K562 (cell line): ENCODE measurements at regions not wholly inside any gene's neighbourhood (a gene's known extent, or its start where the extent isn't known, plus 50 kb on each side); places are given as distances from the start of the nearest gene placed in this dataset.

ENCODE experiments used
- ATAC-seq: fragments of 200-7000 bp; cut with Tn5 transposase; 3 replicates; pipeline ENCODE4 v1.9.1; 2020; ENCODE audit warnings: moderate library complexity
- BruUV-seq: library from RNA; stranded (reverse); fragments of 400-500 nt; replicated peaks from 2 replicates; lab custom pipeline; 2021; lab: Mats Ljungman, UMichigan
- CTCF ChIA-PET: fragments of 300-600 bp; formaldehyde crosslinking; extraction: SDS; loops from one replicate; lab custom pipeline; 2021; ENCODE audit warnings: low intra/inter-chr PET ratio; lab: Yijun Ruan, JAX
- POLR2A ChIA-PET: fragments of 300-600, 350-650 bp; sonication (Branson Sonifier 250); formaldehyde crosslinking; extraction: SDS; loops from one replicate; lab custom pipeline; 2021; ENCODE audit warnings: antibody characterized with exemption, inconsistent platforms; lab: Yijun Ruan, JAX
- DNase-seq, 4 experiments: peaks; one replicate each; pipeline versions ENCODE4 v3.0.0 to v3.0.0-alpha.2; 2011 to 2018; ENCODE audit warnings: low spot score in 3 of 4, mixed read lengths in 3 of 4; ENCODE audit errors: extremely low read depth in 1 of 4
- FAIRE-seq: peaks from 2 replicates; lab custom pipeline; 2011; peaks lifted over from hg19 to GRCh38; lab: Jason Lieb, UNC
- H2AFZ ChIP-seq: 2 replicates; pipeline ENCODE4 v1.6.0; 2011; ENCODE audit warnings: low read depth, low read length, control low read depth, inconsistent platforms
- H3K27ac ChIP-seq: fragments of 200-600 bp; 3 replicates; pipeline ENCODE4 v1.8.0; 2011; ENCODE audit warnings: low read depth, mild to moderate bottlenecking, control low read depth, inconsistent platforms, low read length, moderate library complexity, mixed read lengths; ENCODE audit errors: extremely low read depth
- H3K27me3 ChIP-seq, 2 experiments: fragments of 300-600 bp in 1 of 2; 2 replicates in 1 of 2; 3 replicates in 1 of 2; pipeline versions ENCODE4 v1.6.0 to v1.8.0; 2011; ENCODE audit warnings: inconsistent platforms in 2 of 2, low read length in 2 of 2, mild to moderate bottlenecking in 1 of 2, mixed read lengths in 1 of 2, moderate library complexity in 1 of 2; ENCODE audit not compliant: control insufficient read depth in 2 of 2, insufficient read depth in 2 of 2
- H3K36me3 ChIP-seq: fragments of 300-600 bp; 3 replicates; pipeline ENCODE4 v1.8.0; 2011; ENCODE audit warnings: mild to moderate bottlenecking, low read length, inconsistent platforms; ENCODE audit not compliant: control insufficient read depth, insufficient read depth
- H3K4me1 ChIP-seq, 2 experiments: fragments of 200-600 bp in 1 of 2; replicated peaks in 1 of 2; 2 replicates in 1 of 2; 3 replicates in 1 of 2; pipeline versions ENCODE4 v1.5.1 to v1.8.0; 2011; ENCODE audit warnings: inconsistent platforms in 2 of 2, low read length in 2 of 2, mild to moderate bottlenecking in 1 of 2, mixed read lengths in 1 of 2, moderate library complexity in 1 of 2; ENCODE audit not compliant: control insufficient read depth in 2 of 2, insufficient read depth in 2 of 2
- H3K4me2 ChIP-seq: 2 replicates; pipeline ENCODE4 v1.6.1; 2011; ENCODE audit warnings: low read length, control low read depth, inconsistent platforms, mixed read lengths; ENCODE audit not compliant: insufficient read depth
- H3K4me3 ChIP-seq: fragments of 200-600 bp; sonication (generic), shearing (Covaris generic); 2 replicates; pipeline ENCODE4 v1.5.1; 2016; ENCODE audit warnings: control low read depth, inconsistent platforms
- H3K79me2 ChIP-seq: fragments of 200-600 bp; 3 replicates; pipeline ENCODE4 v1.8.0; 2011; ENCODE audit warnings: low read length, inconsistent platforms; ENCODE audit not compliant: control insufficient read depth, insufficient read depth
- H3K9ac ChIP-seq, 2 experiments: 2 replicates each; pipeline versions ENCODE4 v1.6.0 to v1.6.1; 2011; ENCODE audit warnings: low read depth in 2 of 2, low read length in 2 of 2, control low read depth in 1 of 2, inconsistent platforms in 1 of 2, mild to moderate bottlenecking in 1 of 2, mixed read lengths in 1 of 2; ENCODE audit not compliant: insufficient read depth in 1 of 2
- H3K9me1 ChIP-seq: one replicate; pipeline ENCODE4 v1.6.0; 2011; ENCODE audit warnings: inconsistent platforms, mild to moderate bottlenecking, low read length, moderate library complexity; ENCODE audit not compliant: control insufficient read depth, insufficient read depth
- H3K9me3 ChIP-seq: replicated peaks from 2 replicates; pipeline ENCODE4 v1.5.1; 2011; ENCODE audit warnings: low read depth, low read length, inconsistent platforms; ENCODE audit not compliant: control insufficient read depth, insufficient read depth
- H4K20me1 ChIP-seq: replicated peaks from 2 replicates; pipeline ENCODE4 v1.6.1; 2011; ENCODE audit warnings: low read length, inconsistent platforms, mixed read lengths; ENCODE audit not compliant: control insufficient read depth, insufficient read depth
- MIER1 ChIP-seq: fragments of 450-650 bp; IDR thresholded peaks from 2 replicates; pipeline ENCODE4 v1.6.1; 2016; ENCODE audit warnings: antibody characterized with exemption, mild to moderate bottlenecking, low read depth
- PTTG1 ChIP-seq: fragments of 450-650 bp; IDR thresholded peaks from 2 replicates; pipeline ENCODE4 v1.6.1; 2016; ENCODE audit warnings: low read depth, mild to moderate bottlenecking, missing genetic modification characterization, missing compliant biosample characterization
- SFPQ ChIP-seq: fragments of 200-400 bp; formaldehyde crosslinking; IDR thresholded peaks from 2 replicates; pipeline ENCODE4 v1.6.1; 2017; ENCODE audit warnings: mild to moderate bottlenecking, low read depth, low read length, moderate library complexity
- SMARCB1 ChIP-seq: IDR thresholded peaks from 2 replicates; pipeline ENCODE4 v1.6.1; 2011; ENCODE audit warnings: improper control_type of control experiment, low read depth; ENCODE audit not compliant: insufficient read length
- SREBF2 ChIP-seq: sonication (generic); formaldehyde crosslinking; IDR thresholded peaks from 2 replicates; pipeline ENCODE4 v1.4.0; 2020; ENCODE audit warnings: mild to moderate bottlenecking, missing genetic modification reagents
- ZNF780A ChIP-seq: fragments of 250-450 bp; sonication (Bioruptor Pico); IDR thresholded peaks from 2 replicates; pipeline ENCODE4 v1.5.0; 2021; ENCODE audit warnings: mild to moderate bottlenecking
- WGBS: fragments of 100-300 bp; shearing (Covaris generic); methylation state at CpG from one replicate; pipeline ENCODE4 v1.1.6; 2016; ENCODE audit warnings: low coverage, mixed read lengths; ENCODE audit not compliant: insufficient coverage; ENCODE audit errors: missing lambda C conversion rate; 5-methylcytosine and 5-hydroxymethylcytosine counted together
- in situ Hi-C: fragments of 300-500 bp; cut with MboI; formaldehyde crosslinking; loops from 4 replicates; pipeline ENCODE4 v1.15.0; 2018; ENCODE audit warnings: inconsistent platforms, mixed read lengths
- intact Hi-C: fragments of 100-400 bp; cut with micrococcal nuclease; formaldehyde crosslinking; loops from 2 replicates; pipeline ENCODE4 v1.14.2; 2022

GRCh38 chr9:78607853-78608252, 310.9 kb downstream of the PSAT1 start:
- H3K9me3 ChIP-seq, result no peaks in the 10 kb centered on the region
- H3K9ac ChIP-seq, result no peak overlapping the region
- no peaks in the 10 kb centered on the region for H3K36me3 ChIP-seq
- no peak for ATAC-seq
- no peaks in the 10 kb centered on the region for H3K9me1 ChIP-seq
- WGBS, result 0% methylated on average over 5 of the region's 5 CpGs
- TF ChIP-seq SMARCB1, result no peak
- TF ChIP-seq SFPQ, result no peak
- TF ChIP-seq MIER1, result no peak
- TF ChIP-seq ZNF780A, result no peak
- no peak for TF ChIP-seq PTTG1
- TF ChIP-seq SREBF2 (CRISPR knock-in tag), result no peak
- H3K27ac ChIP-seq, result no peak overlapping the region
- H3K79me2 ChIP-seq, result no peaks in the 10 kb centered on the region
- H3K27me3 ChIP-seq, result no peaks in the 10 kb centered on the region
- H3K4me1 ChIP-seq, result no peaks in the 10 kb centered on the region
- in situ Hi-C loops, result no loop called here
- ChIA-PET CTCF (no interaction called here), POLR2A (no interaction called here)
- H3K4me3 ChIP-seq, result no peak overlapping the region
- DNase-seq, result no peak
- no peaks in the 10 kb centered on the region for H4K20me1 ChIP-seq
- no peak for FAIRE-seq
- intact Hi-C loops, result no loop called here
- BruUV-seq, result no TSS peak
- no peak overlapping the region for H2AFZ ChIP-seq
- no peak overlapping the region for H3K4me2 ChIP-seq
